K562 (cell line): ENCODE measurements at regions not wholly inside any gene's neighbourhood (a gene's known extent, or its start where the extent isn't known, plus 50 kb on each side); places are given as distances from the start of the nearest gene placed in this dataset.

ENCODE experiments used
- ARNT ChIP-seq, 2 experiments: fragments of 450-650 bp; IDR thresholded peaks; 2 replicates each; pipeline ENCODE4 v1.6.1; 2016; ENCODE audit warnings: mild to moderate bottlenecking in 1 of 2
- EP300 ChIP-seq: IDR thresholded peaks from 2 replicates; pipeline ENCODE4 v1.6.1; 2012; ENCODE audit warnings: low read length, improper control_type of control experiment
- MBD2 ChIP-seq: sonication (generic); IDR thresholded peaks from 2 replicates; pipeline ENCODE4 v1.6.1; 2016; ENCODE audit warnings: low read depth, borderline replicate concordance
- NBN ChIP-seq: fragments of 450-650 bp; IDR thresholded peaks from 2 replicates; pipeline ENCODE4 v1.6.1; 2016; ENCODE audit warnings: low read depth, mild to moderate bottlenecking
- NCOA2 ChIP-seq, 2 experiments: fragments of 450-650 bp; IDR thresholded peaks; 2 replicates each; pipeline ENCODE4 v1.6.1; 2018; ENCODE audit warnings: mild to moderate bottlenecking in 2 of 2, moderate library complexity in 1 of 2; ENCODE audit not compliant: partially characterized antibody in 2 of 2
- PRPF4 ChIP-seq: fragments of 200-400 bp; formaldehyde crosslinking; IDR thresholded peaks from one replicate; pipeline ENCODE4 v1.6.1; 2017; ENCODE audit warnings: low read length, low read depth, mild to moderate bottlenecking; ENCODE audit not compliant: insufficient read depth, poor library complexity, severe bottlenecking
- RBBP5 ChIP-seq: fragments of 200-600 bp; sonication (generic); IDR thresholded peaks from 2 replicates; pipeline ENCODE4 v1.6.1; 2012; ENCODE audit warnings: borderline replicate concordance, mild to moderate bottlenecking, low read length, control low read depth, inconsistent platforms; ENCODE audit not compliant: insufficient read depth, poor library complexity, severe bottlenecking
- SIX5 ChIP-seq, 2 experiments: IDR thresholded peaks; 2 replicates each; pipeline ENCODE4 v1.6.1; 2011; ENCODE audit warnings: low read length in 2 of 2, borderline replicate concordance in 1 of 2, low read depth in 1 of 2, mild to moderate bottlenecking in 1 of 2, moderate library complexity in 1 of 2; ENCODE audit not compliant: insufficient read depth in 1 of 2
- SMARCA4 ChIP-seq: fragments of 450-650 bp; IDR thresholded peaks from 2 replicates; pipeline ENCODE4 v1.6.1; 2016
- SMARCA5 ChIP-seq: fragments of 450-650 bp; IDR thresholded peaks from 2 replicates; pipeline ENCODE4 v1.6.1; 2016
- TFE3 ChIP-seq: fragments of 450-650 bp; formaldehyde crosslinking; IDR thresholded peaks from 2 replicates; pipeline ENCODE4 v1.4.0; 2020; ENCODE audit warnings: mild to moderate bottlenecking, mixed read lengths
- ZFX ChIP-seq: sonication (generic); formaldehyde crosslinking; IDR thresholded peaks from 2 replicates; pipeline ENCODE4 v1.8.0; 2022; ENCODE audit warnings: mild to moderate bottlenecking, missing genetic modification reagents, moderate library complexity
- ZKSCAN8 ChIP-seq: fragments of 200-800 bp; sonication (Bioruptor generic); IDR thresholded peaks from 2 replicates; pipeline ENCODE4 v1.6.1; 2016; ENCODE audit warnings: missing genetic modification characterization, missing compliant biosample characterization
- ZNF699 ChIP-seq: fragments of 250-450 bp; sonication (Bioruptor Pico); IDR thresholded peaks from 2 replicates; pipeline ENCODE4 v1.8.0; 2021; ENCODE audit warnings: mild to moderate bottlenecking, moderate library complexity; ENCODE audit not compliant: insufficient replicate concordance
- TF ChIP-seq, protein P1 (sequence below), 2 experiments: fragments of 450-650 bp in 1 of 2; sonication (generic) in 1 of 2; formaldehyde crosslinking in 1 of 2; IDR thresholded peaks; 2 replicates each; pipeline versions ENCODE4 v1.7.1 to v1.9.0; 2016 to 2022; ENCODE audit warnings: inconsistent platforms in 1 of 2, mild to moderate bottlenecking in 1 of 2, missing genetic modification reagents in 1 of 2
- TF ChIP-seq, protein P2 (sequence below), 3 experiments: fragments of 200-800 bp in 1 of 3; sonication (Bioruptor generic) in 1 of 3; sonication (generic) in 1 of 3; formaldehyde crosslinking in 1 of 3; IDR thresholded peaks; 2 replicates each; pipeline versions ENCODE4 v1.6.1 to v1.8.0; 2016 to 2022; ENCODE audit warnings: mild to moderate bottlenecking in 2 of 3, missing compliant biosample characterization in 2 of 3, missing genetic modification characterization in 2 of 3, missing genetic modification reagents in 1 of 3

- TF ChIP-seq, protein P1, sequence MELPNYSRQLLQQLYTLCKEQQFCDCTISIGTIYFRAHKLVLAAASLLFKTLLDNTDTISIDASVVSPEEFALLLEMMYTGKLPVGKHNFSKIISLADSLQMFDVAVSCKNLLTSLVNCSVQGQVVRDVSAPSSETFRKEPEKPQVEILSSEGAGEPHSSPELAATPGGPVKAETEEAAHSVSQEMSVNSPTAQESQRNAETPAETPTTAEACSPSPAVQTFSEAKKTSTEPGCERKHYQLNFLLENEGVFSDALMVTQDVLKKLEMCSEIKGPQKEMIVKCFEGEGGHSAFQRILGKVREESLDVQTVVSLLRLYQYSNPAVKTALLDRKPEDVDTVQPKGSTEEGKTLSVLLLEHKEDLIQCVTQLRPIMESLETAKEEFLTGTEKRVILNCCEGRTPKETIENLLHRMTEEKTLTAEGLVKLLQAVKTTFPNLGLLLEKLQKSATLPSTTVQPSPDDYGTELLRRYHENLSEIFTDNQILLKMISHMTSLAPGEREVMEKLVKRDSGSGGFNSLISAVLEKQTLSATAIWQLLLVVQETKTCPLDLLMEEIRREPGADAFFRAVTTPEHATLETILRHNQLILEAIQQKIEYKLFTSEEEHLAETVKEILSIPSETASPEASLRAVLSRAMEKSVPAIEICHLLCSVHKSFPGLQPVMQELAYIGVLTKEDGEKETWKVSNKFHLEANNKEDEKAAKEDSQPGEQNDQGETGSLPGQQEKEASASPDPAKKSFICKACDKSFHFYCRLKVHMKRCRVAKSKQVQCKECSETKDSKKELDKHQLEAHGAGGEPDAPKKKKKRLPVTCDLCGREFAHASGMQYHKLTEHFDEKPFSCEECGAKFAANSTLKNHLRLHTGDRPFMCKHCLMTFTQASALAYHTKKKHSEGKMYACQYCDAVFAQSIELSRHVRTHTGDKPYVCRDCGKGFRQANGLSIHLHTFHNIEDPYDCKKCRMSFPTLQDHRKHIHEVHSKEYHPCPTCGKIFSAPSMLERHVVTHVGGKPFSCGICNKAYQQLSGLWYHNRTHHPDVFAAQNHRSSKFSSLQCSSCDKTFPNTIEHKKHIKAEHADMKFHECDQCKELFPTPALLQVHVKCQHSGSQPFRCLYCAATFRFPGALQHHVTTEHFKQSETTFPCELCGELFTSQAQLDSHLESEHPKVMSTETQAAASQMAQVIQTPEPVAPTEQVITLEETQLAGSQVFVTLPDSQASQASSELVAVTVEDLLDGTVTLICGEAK (IDR thresholded peaks at IDR 0.05): no peak
- TF ChIP-seq, protein P1 (CRISPR knock-in tag; IDR thresholded peaks at IDR 0.05): no peak
- no peak for TF ChIP-seq SIX5 (IDR thresholded peaks at IDR 0.05; ENCODE audit: borderline replicate concordance in 1 of 2, insufficient read depth in 1 of 2, low read depth in 1 of 2, low read length in 2 of 2)
- no peak for TF ChIP-seq ARNT (IDR thresholded peaks at IDR 0.05)
- no peak for TF ChIP-seq ZNF699 (CRISPR knock-in tag)
- no peak for TF ChIP-seq NBN
- TF ChIP-seq MBD2: no peak
- no peak for TF ChIP-seq PRPF4
- TF ChIP-seq, protein P2, sequence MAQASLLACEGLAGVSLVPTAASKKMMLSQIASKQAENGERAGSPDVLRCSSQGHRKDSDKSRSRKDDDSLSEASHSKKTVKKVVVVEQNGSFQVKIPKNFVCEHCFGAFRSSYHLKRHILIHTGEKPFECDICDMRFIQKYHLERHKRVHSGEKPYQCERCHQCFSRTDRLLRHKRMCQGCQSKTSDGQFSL (CRISPR knock-in tag; IDR thresholded peaks at IDR 0.05): no peak
- TF ChIP-seq, protein P2 (tag; IDR thresholded peaks at IDR 0.05): no peak
- no peak for TF ChIP-seq TFE3 (CRISPR knock-in tag)
- no peak for TF ChIP-seq ZFX (CRISPR knock-in tag)
- no peak for TF ChIP-seq NCOA2 (IDR thresholded peaks at IDR 0.05; ENCODE audit: partially characterized antibody in 2 of 2)
- TF ChIP-seq RBBP5: peak; percentile 75
- peak; percentile 74 for TF ChIP-seq EP300
- TF ChIP-seq ZKSCAN8 (CRISPR knock-in tag): no peak
- TF ChIP-seq SMARCA4: peak; percentile 88
- TF ChIP-seq SMARCA5: peak; percentile 97
Measured at GRCh38 chr11:69981119-69981784, 96.9 kb upstream of the ANO1 start (continued).
